Neural cell (in vitro differentiated cells): ENCODE measurements at regions not wholly inside any gene's neighbourhood (a gene's known extent, or its start where the extent isn't known, plus 50 kb on each side); places are given as distances from the start of the nearest gene placed in this dataset.

Source experiments
- H2AFZ ChIP-seq: fragments of 200-600, 300-800 bp; sonication (generic), shearing (Covaris generic); 2 replicates; pipeline ENCODE4 v1.6.0; 2014; ENCODE audit warnings: low read depth, mild to moderate bottlenecking, antibody characterized with exemption, low read length, moderate library complexity
- H3F3A ChIP-seq: fragments of 200-600 bp; shearing (Covaris generic); 2 replicates; pipeline ENCODE4 v1.6.1; 2016; ENCODE audit warnings: mild to moderate bottlenecking, moderate library complexity, mixed read lengths, antibody characterized with exemption, low read length; ENCODE audit not compliant: insufficient read depth, poor library complexity, severe bottlenecking
- H3K27ac ChIP-seq: fragments of 200-600, 300-800 bp; sonication (generic), shearing (Covaris generic); 2 replicates; pipeline ENCODE4 v1.5.1; 2014; ENCODE audit warnings: mild to moderate bottlenecking, low read length, moderate library complexity
- H3K27me3 ChIP-seq: fragments of 300-800, 200-600 bp; sonication (generic), shearing (Covaris generic); 2 replicates; pipeline ENCODE4 v1.6.0; 2014; ENCODE audit warnings: mild to moderate bottlenecking, low read depth, low read length, moderate library complexity; ENCODE audit not compliant: insufficient read depth
- H3K36me3 ChIP-seq: fragments of 300-800, 200-600 bp; sonication (generic), shearing (Covaris generic); 2 replicates; pipeline ENCODE4 v1.5.1; 2014; ENCODE audit warnings: mild to moderate bottlenecking, antibody characterized with exemption, low read length, moderate library complexity; ENCODE audit not compliant: insufficient read depth
- H3K4me2 ChIP-seq: fragments of 300-800, 200-600 bp; sonication (generic), shearing (Covaris generic); 2 replicates; pipeline ENCODE4 v1.6.0; 2014; ENCODE audit warnings: mild to moderate bottlenecking, low read length
- H3K4me3 ChIP-seq: fragments of 300-800, 200-600 bp; sonication (generic), shearing (Covaris generic); 2 replicates; pipeline ENCODE4 v1.5.1; 2014; ENCODE audit warnings: mild to moderate bottlenecking, low read length, moderate library complexity
- H3K79me2 ChIP-seq: fragments of 200-600 bp; shearing (Covaris generic); replicated peaks from 2 replicates; pipeline ENCODE4 v1.6.0; 2014; ENCODE audit warnings: mild to moderate bottlenecking, low read length, moderate library complexity; ENCODE audit not compliant: insufficient read depth
- H3K9ac ChIP-seq: fragments of 300-800, 200-600 bp; sonication (generic), shearing (Covaris generic); 2 replicates; pipeline ENCODE4 v1.6.1; 2016; ENCODE audit warnings: mild to moderate bottlenecking, low read length, mixed read lengths
- H3K9me2 ChIP-seq: fragments of 200-600 bp; shearing (Covaris generic); 2 replicates; pipeline ENCODE4 v1.6.1; 2016; ENCODE audit warnings: mild to moderate bottlenecking, low read length, mixed read lengths; ENCODE audit not compliant: insufficient read depth
- H3K9me3 ChIP-seq: fragments of 200-600, 300-800 bp; sonication (generic), shearing (Covaris generic); 2 replicates; pipeline ENCODE4 v1.6.1; 2016; ENCODE audit warnings: mild to moderate bottlenecking, mixed run types, low read length, moderate library complexity, mixed read lengths
- H4K20me1 ChIP-seq: fragments of 200-600 bp; shearing (Covaris generic); 2 replicates; pipeline ENCODE4 v1.6.1; 2016; ENCODE audit warnings: mild to moderate bottlenecking, mixed run types; ENCODE audit not compliant: insufficient read depth
- CTCF ChIP-seq: fragments of 450-650 bp; IDR thresholded peaks from 2 replicates; pipeline ENCODE4 v1.5.1; 2014; ENCODE audit warnings: antibody characterized with exemption, mild to moderate bottlenecking, moderate library complexity; ENCODE audit not compliant: poor library complexity, severe bottlenecking
- EP300 ChIP-seq: fragments of 450-650 bp; conservative IDR thresholded peaks from 2 replicates; pipeline ENCODE4 v1.6.1; 2014; ENCODE audit warnings: antibody characterized with exemption, mild to moderate bottlenecking, moderate library complexity; ENCODE audit not compliant: poor library complexity, severe bottlenecking
- EZH2 ChIP-seq: fragments of 200-600, 300-800 bp; shearing (Covaris generic), sonication (generic); IDR thresholded peaks from 2 replicates; pipeline ENCODE4 v1.6.1; 2014; ENCODE audit warnings: antibody characterized with exemption, low read length, borderline replicate concordance, mild to moderate bottlenecking; ENCODE audit not compliant: insufficient read depth, poor library complexity, severe bottlenecking
- MXI1 ChIP-seq: fragments of 450-650 bp; conservative IDR thresholded peaks from 2 replicates; pipeline ENCODE4 v1.6.1; 2014; ENCODE audit warnings: antibody characterized with exemption, mild to moderate bottlenecking; ENCODE audit not compliant: poor library complexity, severe bottlenecking
- POLR2AphosphoS5 ChIP-seq: IDR thresholded peaks from 2 replicates; pipeline ENCODE4 v1.6.1; 2012
- RAD21 ChIP-seq: fragments of 450-650 bp; conservative IDR thresholded peaks from 2 replicates; pipeline ENCODE4 v1.6.1; 2014; ENCODE audit warnings: antibody characterized with exemption, mild to moderate bottlenecking, moderate library complexity
- REST ChIP-seq: IDR thresholded peaks from 2 replicates; pipeline ENCODE4 v1.6.1; 2012; ENCODE audit warnings: borderline replicate concordance
- SMC3 ChIP-seq: fragments of 450-650 bp; conservative IDR thresholded peaks from 2 replicates; pipeline ENCODE4 v1.6.1; 2014; ENCODE audit warnings: antibody characterized with exemption, mild to moderate bottlenecking, moderate library complexity; ENCODE audit not compliant: poor library complexity
- TAF1 ChIP-seq: IDR thresholded peaks from 2 replicates; pipeline ENCODE4 v1.6.1; 2012; ENCODE audit warnings: low read depth

- H4K20me1 ChIP-seq: no peaks in the 10 kb centered on the region
- H3F3A ChIP-seq: no peaks in the 10 kb centered on the region
- no peaks in the 10 kb centered on the region for H3K9me3 ChIP-seq
- no peaks in the 10 kb centered on the region for H3K27me3 ChIP-seq
- H3K79me2 ChIP-seq: no peaks in the 10 kb centered on the region
- TF ChIP-seq MXI1 (no peak), TAF1 (no peak), REST (no peak), CTCF (no peak), EZH2 (no peak), POLR2AphosphoS5 (no peak), RAD21 (no peak), EP300 (no peak), SMC3 (no peak)
- no peak overlapping the region for H2AFZ ChIP-seq
- H3K36me3 ChIP-seq: no peaks in the 10 kb centered on the region
- no peak overlapping the region for H3K4me3 ChIP-seq
- no peaks in the 10 kb centered on the region for H3K9me2 ChIP-seq
- H3K27ac ChIP-seq: no peak overlapping the region
- H3K9ac ChIP-seq: no peak overlapping the region
- H3K4me2 ChIP-seq: no peak overlapping the region
Observed at GRCh38 chr10:118808601-118809356, 54.0 kb upstream of the CACUL1 start.

- no peaks in the 10 kb centered on the region for H3K36me3 ChIP-seq
- no peak for TF ChIP-seq EZH2
- TF ChIP-seq EP300: no peak
- TF ChIP-seq CTCF: no peak
- TF ChIP-seq RAD21: no peak
- TF ChIP-seq MXI1: no peak
- TF ChIP-seq POLR2AphosphoS5: no peak
- TF ChIP-seq SMC3: no peak
- TF ChIP-seq REST: no peak
- TF ChIP-seq TAF1: no peak
- H3K9ac ChIP-seq: no peak overlapping the region
- H3F3A ChIP-seq: no peaks in the 10 kb centered on the region
- no peaks in the 10 kb centered on the region for H3K9me3 ChIP-seq
- H3K79me2 ChIP-seq: no peaks in the 10 kb centered on the region
- no peak overlapping the region for H2AFZ ChIP-seq
- H3K9me2 ChIP-seq: no peaks in the 10 kb centered on the region
- H3K4me3 ChIP-seq: no peak overlapping the region
- H3K27me3 ChIP-seq: no peaks in the 10 kb centered on the region
- no peaks in the 10 kb centered on the region for H4K20me1 ChIP-seq
- H3K27ac ChIP-seq: no peak overlapping the region
- no peak overlapping the region for H3K4me2 ChIP-seq
Observed at GRCh38 chr10:118809357-118810220, 54.8 kb upstream of the CACUL1 start.
